IMR-90 (cell line): ENCODE measurements at regions not wholly inside any gene's neighbourhood (a gene's known extent, or its start where the extent isn't known, plus 50 kb on each side); places are given as distances from the start of the nearest gene placed in this dataset.

Experiments
- ATAC-seq: fragments of 200-7000 bp; cut with Tn5 transposase; 2 replicates; pipeline ENCODE4 v1.9.1; 2020; ENCODE audit warnings: low read depth, mild to moderate bottlenecking, moderate library complexity
- BruUV-seq: library from RNA; stranded (reverse); fragments of 400-500 nt; replicated peaks from 2 replicates; lab custom pipeline; 2021; lab: Mats Ljungman, UMichigan
- CTCF ChIA-PET: fragments of 300-600 bp; formaldehyde crosslinking; extraction: SDS; loops from one replicate; lab custom pipeline; 2021; ENCODE audit warnings: antibody characterized with exemption; lab: Yijun Ruan, JAX
- POLR2A ChIA-PET: fragments of 300-600 bp; sonication (Branson Sonifier 250); formaldehyde crosslinking; loops from one replicate; lab custom pipeline; 2022; ENCODE audit warnings: antibody characterized with exemption; ENCODE audit not compliant: unreplicated experiment; lab: Charles Lee
- DNase-seq: peaks from one replicate; pipeline ENCODE4 v3.0.0; 2013
- H2AFZ ChIP-seq: replicated peaks from 2 replicates; pipeline ENCODE3; 2013; ENCODE audit warnings: low read length, mild to moderate bottlenecking; ENCODE audit not compliant: poor library complexity
- H2AK5ac ChIP-seq: 2 replicates; pipeline ENCODE4 v1.6.1; 2013; ENCODE audit warnings: low read depth, low read length, inconsistent platforms
- H2AK9ac ChIP-seq: replicated peaks from 2 replicates; pipeline ENCODE3; 2013; ENCODE audit warnings: mild to moderate bottlenecking, low read depth, low read length, moderate library complexity; ENCODE audit not compliant: poor library complexity
- H2BK120ac ChIP-seq: 2 replicates; pipeline ENCODE4 v1.6.1; 2013; ENCODE audit warnings: low read depth, low read length, inconsistent platforms
- H2BK15ac ChIP-seq: 3 replicates; pipeline ENCODE4 v1.6.1; 2013; ENCODE audit warnings: low read depth, low read length, inconsistent platforms
- H2BK20ac ChIP-seq: 2 replicates; pipeline ENCODE4 v1.6.1; 2013; ENCODE audit warnings: low read depth, mild to moderate bottlenecking, inconsistent platforms, low read length, moderate library complexity
- H2BK5ac ChIP-seq: 2 replicates; pipeline ENCODE4 v1.6.1; 2013; ENCODE audit warnings: mild to moderate bottlenecking, low read depth, low read length, inconsistent platforms; ENCODE audit not compliant: poor library complexity, severe bottlenecking
- H3K14ac ChIP-seq: replicated peaks from 2 replicates; pipeline ENCODE4 v1.6.1; 2013; ENCODE audit warnings: low read depth, low read length, inconsistent platforms
- H3K18ac ChIP-seq: 2 replicates; pipeline ENCODE4 v1.6.1; 2013; ENCODE audit warnings: low read depth, low read length, control low read depth
- H3K23ac ChIP-seq: 2 replicates; pipeline ENCODE4 v1.6.1; 2013; ENCODE audit warnings: low read depth, low read length, inconsistent platforms
- H3K27ac ChIP-seq: 2 replicates; pipeline ENCODE4 v1.5.1; 2013; ENCODE audit warnings: mild to moderate bottlenecking, control low read depth, low read length; ENCODE audit not compliant: insufficient read depth
- H3K27me3 ChIP-seq: 2 replicates; pipeline ENCODE4 v1.6.1; 2013; ENCODE audit warnings: low read length; ENCODE audit not compliant: control insufficient read depth, insufficient read depth
- H3K36me3 ChIP-seq: 2 replicates; pipeline ENCODE4 v1.6.1; 2013; ENCODE audit warnings: low read length, mixed read lengths; ENCODE audit not compliant: control insufficient read depth, insufficient read depth
- H3K4ac ChIP-seq: 2 replicates; pipeline ENCODE4 v1.6.1; 2013; ENCODE audit warnings: low read depth, low read length, inconsistent platforms
- H3K4me1 ChIP-seq: 2 replicates; pipeline ENCODE4 v1.6.1; 2013; ENCODE audit warnings: low read length, mixed read lengths; ENCODE audit not compliant: control insufficient read depth, insufficient read depth
- H3K4me2 ChIP-seq: 2 replicates; pipeline ENCODE4 v1.6.1; 2013; ENCODE audit warnings: low read depth, mild to moderate bottlenecking, control low read depth, low read length, moderate library complexity
- H3K4me3 ChIP-seq: 2 replicates; pipeline ENCODE4 v1.5.1; 2013; ENCODE audit warnings: low read depth, mild to moderate bottlenecking, control low read depth, low read length, moderate library complexity; ENCODE audit not compliant: insufficient read depth
- H3K56ac ChIP-seq: 2 replicates; pipeline ENCODE4 v1.6.1; 2013; ENCODE audit warnings: low read length, inconsistent platforms; ENCODE audit not compliant: insufficient read depth; ENCODE audit errors: extremely low read depth
- H3K79me1 ChIP-seq, 2 experiments: 2 replicates each; pipeline ENCODE4 v1.6.1; 2013; ENCODE audit warnings: low read length in 2 of 2, inconsistent platforms in 1 of 2, low read depth in 1 of 2
- H3K9ac ChIP-seq: 2 replicates; pipeline ENCODE4 v1.6.1; 2013; ENCODE audit warnings: low read depth, low read length, control low read depth
- H3K9me1 ChIP-seq: 2 replicates; pipeline ENCODE4 v1.6.1; 2013; ENCODE audit warnings: low read length, inconsistent platforms; ENCODE audit not compliant: insufficient read depth
- H3K9me3 ChIP-seq: 2 replicates; pipeline ENCODE4 v1.6.1; 2013; ENCODE audit warnings: low read length; ENCODE audit not compliant: control insufficient read depth, insufficient read depth
- H4K20me1 ChIP-seq: 2 replicates; pipeline ENCODE4 v1.6.1; 2013; ENCODE audit warnings: low read length, inconsistent platforms; ENCODE audit not compliant: insufficient read depth
- H4K5ac ChIP-seq: 2 replicates; pipeline ENCODE4 v1.6.1; 2013; ENCODE audit warnings: mild to moderate bottlenecking, low read depth, low read length, control low read depth
- H4K8ac ChIP-seq, 2 experiments: 2 replicates each; pipeline ENCODE4 v1.6.1; 2013; ENCODE audit warnings: low read depth in 2 of 2, low read length in 2 of 2, control low read depth in 1 of 2, inconsistent platforms in 1 of 2
- H4K91ac ChIP-seq: 2 replicates; pipeline ENCODE4 v1.6.1; 2013; ENCODE audit warnings: low read depth, low read length, inconsistent platforms; ENCODE audit not compliant: insufficient read depth
- CHD1 ChIP-seq: IDR thresholded peaks from 2 replicates; pipeline ENCODE4 v1.6.1; 2012; ENCODE audit warnings: low read depth, low read length, improper control_type of control experiment
- NFE2L2 ChIP-seq: fragments of 150-350 bp; IDR thresholded peaks from 2 replicates; pipeline ENCODE4 v1.6.1; 2016; ENCODE audit warnings: low read depth, mild to moderate bottlenecking, low read length
- RCOR1 ChIP-seq: IDR thresholded peaks from 2 replicates; pipeline ENCODE4 v1.6.1; 2012; ENCODE audit warnings: mild to moderate bottlenecking, low read length, improper control_type of control experiment; ENCODE audit not compliant: insufficient replicate concordance
- SMC3 ChIP-seq: fragments of 150-350 bp; IDR thresholded peaks from 2 replicates; pipeline ENCODE4 v1.6.1; 2016; ENCODE audit warnings: low read depth, mild to moderate bottlenecking, antibody characterized with exemption, low read length, moderate library complexity
- WGBS, 2 experiments: methylation state at CpG; one replicate each; pipeline versions ENCODE4 v1.1.5 to v1.1.7; 2013; ENCODE audit warnings: missing lambda C conversion rate in 2 of 2; ENCODE audit not compliant: insufficient read length in 1 of 2; ENCODE audit errors: extremely low coverage in 2 of 2; 5-methylcytosine and 5-hydroxymethylcytosine counted together
- dilution Hi-C: fragments of 300-500 bp; cut with HindIII; formaldehyde crosslinking; loops from one replicate; pipeline ENCODE4 v1.14.3; 2018; ENCODE audit warnings: low sequenced_read_pairs; ENCODE audit not compliant: unreplicated experiment
- in situ Hi-C: fragments of 300-500 bp; cut with MboI; formaldehyde crosslinking; loops from 3 replicates; pipeline ENCODE4 v1.14.3; 2019; ENCODE audit warnings: low sequenced_read_pairs, inconsistent platforms, mixed read lengths
- intact Hi-C: fragments of 100-400 bp; cut with micrococcal nuclease; formaldehyde crosslinking; loops from 2 replicates; pipeline ENCODE4 v1.10.0; 2022

DNA sequence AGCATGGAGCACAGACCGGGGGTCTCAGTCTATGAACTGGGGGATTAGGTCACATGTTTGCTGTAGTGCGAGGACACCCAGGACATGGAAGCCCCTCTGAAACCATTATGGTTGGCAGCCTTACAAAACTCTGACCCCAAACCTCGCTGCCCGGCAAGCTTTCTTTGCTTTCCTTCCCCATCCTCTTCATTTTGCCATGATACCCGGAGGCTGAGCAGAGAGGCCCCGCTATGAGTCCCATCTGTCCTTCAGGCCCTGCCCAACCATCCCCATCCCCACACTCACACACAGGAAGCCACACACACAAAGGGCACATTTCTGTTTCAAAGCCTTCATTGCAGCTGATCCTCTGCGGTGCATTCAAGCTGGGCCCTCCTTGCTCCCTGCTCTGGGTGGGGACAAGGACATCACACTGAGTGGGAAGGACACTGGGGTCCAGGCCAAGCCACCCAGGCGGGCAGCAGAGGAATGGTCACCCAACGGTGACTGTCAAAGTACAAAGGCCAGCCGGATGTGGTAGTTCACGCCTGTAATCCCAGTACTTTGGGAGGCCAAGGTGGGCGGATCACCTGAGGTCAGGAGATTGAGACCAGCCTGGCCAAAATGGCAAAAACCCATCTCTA is 176.5 kb downstream of the CTTN start:
- Histone ChIP-seq H2BK5ac (no peak overlapping the region), H4K91ac (no peak overlapping the region), H3K4me1 (no peaks in the 10 kb centered on the region), H3K14ac (no peak overlapping the region), H2BK20ac (no peak overlapping the region), H4K8ac (no peak overlapping the region), H3K27ac (no peak overlapping the region), H4K20me1 (no peaks in the 10 kb centered on the region; the same call in 1 of the 2 replicates), H2AK9ac (no peak overlapping the region), H2BK120ac (no peak overlapping the region), H4K5ac (no peak overlapping the region), H3K27me3 (no peaks in the 10 kb centered on the region), H2AK5ac (no peak overlapping the region), H3K23ac (no peak overlapping the region), H2AFZ (no peak overlapping the region), H3K18ac (no peak overlapping the region), H3K36me3 (no peaks in the 10 kb centered on the region), H3K9ac (no peak overlapping the region), H3K9me1 (no peaks in the 10 kb centered on the region), H3K79me1 (no peaks in the 10 kb centered on the region), H3K4ac (no peak overlapping the region), H3K56ac (no peak overlapping the region), H3K9me3 (no peaks in the 10 kb centered on the region), H2BK15ac (no peak overlapping the region), H3K4me2 (no peak overlapping the region), H3K4me3 (no peak overlapping the region)
- 56% methylated on average over 3 of the region's 12 CpGs; no CpG with 5 or more reads in 1 of the 2 experiments for WGBS, 2 experiments
- intact Hi-C loops, result no loop called here
- POLR2A ChIA-PET, result no interaction called here
- in situ Hi-C loops, result no loop called here
- TF ChIP-seq NFE2L2 (no peak), CHD1 (no peak), SMC3 (no peak), RCOR1 (no peak)
- dilution Hi-C loops, result no loop called here
- DNase-seq (no peak), ATAC-seq (no peak)
- no TSS peak for BruUV-seq
- CTCF ChIA-PET, result interaction anchor here (0.6 kb wide), 1 partner anchor 11 kb away, joined by 3 read pairs; no protein-coding TSS in a partner anchor
